ENCODE measurements at regions not wholly inside any gene's neighbourhood (a gene's known extent, or its start where the extent isn't known, plus 50 kb on each side); places are given as distances from the start of the nearest gene placed in this dataset.

- no peak for TF ChIP-seq SIN3A (IDR thresholded peaks at IDR 0.05; ENCODE audit: borderline replicate concordance, insufficient read depth, low read depth, low read length)
- TF ChIP-seq CTCF (IDR thresholded peaks at IDR 0.05), result no peak
- TF ChIP-seq POLR2AphosphoS5 (IDR thresholded peaks at IDR 0.05; ENCODE audit: low read depth, low read length), result no peak
- TF ChIP-seq TCF7L2 (IDR thresholded peaks at IDR 0.05; ENCODE audit: low read depth, low read length), result no peak
- TF ChIP-seq, protein P1, sequence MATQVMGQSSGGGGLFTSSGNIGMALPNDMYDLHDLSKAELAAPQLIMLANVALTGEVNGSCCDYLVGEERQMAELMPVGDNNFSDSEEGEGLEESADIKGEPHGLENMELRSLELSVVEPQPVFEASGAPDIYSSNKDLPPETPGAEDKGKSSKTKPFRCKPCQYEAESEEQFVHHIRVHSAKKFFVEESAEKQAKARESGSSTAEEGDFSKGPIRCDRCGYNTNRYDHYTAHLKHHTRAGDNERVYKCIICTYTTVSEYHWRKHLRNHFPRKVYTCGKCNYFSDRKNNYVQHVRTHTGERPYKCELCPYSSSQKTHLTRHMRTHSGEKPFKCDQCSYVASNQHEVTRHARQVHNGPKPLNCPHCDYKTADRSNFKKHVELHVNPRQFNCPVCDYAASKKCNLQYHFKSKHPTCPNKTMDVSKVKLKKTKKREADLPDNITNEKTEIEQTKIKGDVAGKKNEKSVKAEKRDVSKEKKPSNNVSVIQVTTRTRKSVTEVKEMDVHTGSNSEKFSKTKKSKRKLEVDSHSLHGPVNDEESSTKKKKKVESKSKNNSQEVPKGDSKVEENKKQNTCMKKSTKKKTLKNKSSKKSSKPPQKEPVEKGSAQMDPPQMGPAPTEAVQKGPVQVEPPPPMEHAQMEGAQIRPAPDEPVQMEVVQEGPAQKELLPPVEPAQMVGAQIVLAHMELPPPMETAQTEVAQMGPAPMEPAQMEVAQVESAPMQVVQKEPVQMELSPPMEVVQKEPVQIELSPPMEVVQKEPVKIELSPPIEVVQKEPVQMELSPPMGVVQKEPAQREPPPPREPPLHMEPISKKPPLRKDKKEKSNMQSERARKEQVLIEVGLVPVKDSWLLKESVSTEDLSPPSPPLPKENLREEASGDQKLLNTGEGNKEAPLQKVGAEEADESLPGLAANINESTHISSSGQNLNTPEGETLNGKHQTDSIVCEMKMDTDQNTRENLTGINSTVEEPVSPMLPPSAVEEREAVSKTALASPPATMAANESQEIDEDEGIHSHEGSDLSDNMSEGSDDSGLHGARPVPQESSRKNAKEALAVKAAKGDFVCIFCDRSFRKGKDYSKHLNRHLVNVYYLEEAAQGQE (IDR thresholded peaks at IDR 0.05; ENCODE audit: insufficient read depth in 1 of 2, low read depth in 2 of 2, low read length in 1 of 2), result no peak
- Histone ChIP-seq H3K27ac (ENCODE audit: low read length) (no peak overlapping the region), H3K4me3 (ENCODE audit: low read depth in 2 of 2, low read length in 2 of 2) (no peak overlapping the region), H3K4me1 (ENCODE audit: control insufficient read depth, insufficient read depth, low read length) (no peaks in the 10 kb centered on the region), H3K36me3 (ENCODE audit: control insufficient read depth, insufficient read depth, low read length) (no peaks in the 10 kb centered on the region), H3K9me3 (ENCODE audit: control insufficient read depth, insufficient read depth, low read depth, low read length) (no peaks in the 10 kb centered on the region), H3K27me3 (ENCODE audit: control insufficient read depth, insufficient read depth, low read length) (peaks cover 2% of the 10 kb centered on the region; the same call in 1 of the 2 replicates)
- intact Hi-C loops (cut with micrococcal nuclease; ENCODE audit: unreplicated experiment) (no loop called here), in situ Hi-C loops (cut with HindIII; ENCODE audit: low pct_unique_long_range_greater_than_20kb, low sequenced_read_pairs) (no loop called here)
- BruUV-seq (replicated peaks), result no TSS peak
- no peak for ATAC-seq
- POLR2A ChIA-PET, result no interaction called here
- no peak for DNase-seq (ENCODE audit: low read depth, low spot score)
- CTCF ChIA-PET, result no interaction called here
Measured at GRCh38 chr20:24108581-24108980, 120.0 kb upstream of the GGTLC1 start.

DNA sequence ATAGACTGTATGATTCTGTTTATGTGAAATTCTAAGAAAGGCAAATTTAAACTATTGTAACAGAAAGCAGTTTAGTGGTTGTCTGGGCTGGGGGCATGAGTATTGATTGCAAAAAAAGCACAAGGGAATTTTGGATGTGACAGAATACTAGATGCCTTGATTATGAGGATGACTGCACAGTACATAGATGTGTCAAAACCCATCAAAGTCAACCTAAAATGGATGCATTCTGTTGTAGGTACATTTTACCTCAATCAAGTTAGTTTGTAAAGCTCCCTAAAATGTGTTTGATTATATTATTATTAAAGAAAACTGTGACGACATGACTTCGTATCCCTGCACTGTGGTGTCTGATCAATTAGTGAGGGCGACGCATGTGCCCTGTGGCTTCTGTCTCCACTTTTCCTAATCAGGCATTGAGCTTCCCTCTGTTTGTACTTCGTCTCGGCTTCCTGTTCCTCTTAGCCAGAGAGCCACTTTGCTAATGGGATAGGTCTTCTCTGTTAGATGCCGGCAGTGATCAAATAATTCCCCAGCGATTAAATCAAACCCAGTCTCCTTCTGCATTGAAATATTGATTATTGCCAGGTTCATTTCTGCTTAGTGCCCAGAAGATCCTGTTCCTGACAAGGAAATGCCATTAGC is 118.3 kb upstream of the GGTLC1 start:
- H3K27ac ChIP-seq (ENCODE audit: low read length), result no peak overlapping the region
- BruUV-seq (replicated peaks), result no TSS peak

More for the DNA sequence above, 118.3 kb upstream of the GGTLC1 start:
- DNase-seq (ENCODE audit: low read depth, low spot score), result no peak
- CTCF ChIA-PET, result no interaction called here
- no peak overlapping the region for H3K4me3 ChIP-seq (ENCODE audit: low read depth in 2 of 2, low read length in 2 of 2)
- H3K9me3 ChIP-seq (ENCODE audit: control insufficient read depth, insufficient read depth, low read depth, low read length), result no peaks in the 10 kb centered on the region
- intact Hi-C loops (cut with micrococcal nuclease; ENCODE audit: unreplicated experiment) (no loop called here), in situ Hi-C loops (cut with HindIII; ENCODE audit: low pct_unique_long_range_greater_than_20kb, low sequenced_read_pairs) (no loop called here)
- POLR2A ChIA-PET, result no interaction called here
- peaks cover 5% of the 10 kb centered on the region; the same call in 1 of the 2 replicates for H3K27me3 ChIP-seq (ENCODE audit: control insufficient read depth, insufficient read depth, low read length)
- TF ChIP-seq, protein P1 (IDR thresholded peaks at IDR 0.05; ENCODE audit: insufficient read depth in 1 of 2, low read depth in 2 of 2, low read length in 1 of 2), result no peak
- no peak for TF ChIP-seq SIN3A (IDR thresholded peaks at IDR 0.05; ENCODE audit: borderline replicate concordance, insufficient read depth, low read depth, low read length)
- TF ChIP-seq CTCF (IDR thresholded peaks at IDR 0.05), result no peak
- no peak for TF ChIP-seq POLR2AphosphoS5 (IDR thresholded peaks at IDR 0.05; ENCODE audit: low read depth, low read length)
- TF ChIP-seq TCF7L2 (IDR thresholded peaks at IDR 0.05; ENCODE audit: low read depth, low read length), result no peak
- no peaks in the 10 kb centered on the region for H3K36me3 ChIP-seq (ENCODE audit: control insufficient read depth, insufficient read depth, low read length)
- no peak for ATAC-seq
- H3K4me1 ChIP-seq (ENCODE audit: control insufficient read depth, insufficient read depth, low read length), result no peaks in the 10 kb centered on the region
